ENCODE measurements at regions not wholly inside any gene's neighbourhood (a gene's known extent, or its start where the extent isn't known, plus 50 kb on each side); places are given as distances from the start of the nearest gene placed in this dataset.

DNA sequence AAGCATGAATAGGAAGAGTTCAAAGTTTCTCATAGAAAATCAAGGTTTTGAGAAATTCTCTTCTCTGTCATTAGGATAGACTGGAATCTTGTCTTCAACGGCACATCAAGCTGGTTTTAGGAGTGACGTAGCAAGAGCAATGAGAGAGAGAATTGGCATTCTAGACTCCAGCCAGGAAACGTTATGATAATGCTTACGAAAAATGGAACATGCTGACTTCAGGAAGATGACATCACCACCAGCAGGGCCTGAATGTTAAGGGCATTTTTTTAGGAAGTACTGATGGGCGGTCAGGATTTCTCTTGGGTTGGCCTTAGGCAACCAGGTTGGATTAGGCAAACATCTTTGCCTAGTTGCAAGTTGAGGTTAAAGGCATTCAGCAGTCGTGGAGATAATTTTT is 213.2 kb upstream of the CTBP2 start:
- no peak for TF ChIP-seq ZFP36 (IDR thresholded peaks at IDR 0.05; ENCODE audit: borderline replicate concordance, partially characterized antibody)
- TF ChIP-seq HOXA7 (CRISPR knock-in tag; IDR thresholded peaks at IDR 0.05), result no peak
- no peak for TF ChIP-seq CTCF (IDR thresholded peaks at IDR 0.05)
- no peak for TF ChIP-seq ZNF302 (CRISPR knock-in tag; IDR thresholded peaks at IDR 0.05)
- TF ChIP-seq SMC3 (IDR thresholded peaks at IDR 0.05), result no peak
- TF ChIP-seq MAFK (IDR thresholded peaks at IDR 0.05; ENCODE audit: partially characterized antibody), result no peak
- TF ChIP-seq EP300 (IDR thresholded peaks at IDR 0.05), result no peak

All from A549 (cell line).